Right lobe of liver (tissue), 4 donors: ENCODE measurements at regions not wholly inside any gene's neighbourhood (a gene's known extent, or its start where the extent isn't known, plus 50 kb on each side); places are given as distances from the start of the nearest gene placed in this dataset.

Experiments
- POLR2A ChIP-seq: fragments of 450-650 bp; IDR thresholded peaks from one replicate; pipeline ENCODE4 v1.6.1; 2017; ENCODE audit warnings: antibody characterized with exemption, mild to moderate bottlenecking
- TF ChIP-seq, protein P1 (sequence below), 4 donors: fragments of 200-600 bp in 3 of 4; fragments of 450-650 bp in 1 of 4; IDR thresholded peaks; one replicate each; pipeline versions ENCODE4 v1.5.1 to v1.8.0; 2016 to 2022; ENCODE audit warnings: antibody characterized with exemption in 4 of 4, mild to moderate bottlenecking in 2 of 4
- donor health status: DM: no; HTN: no; CAD: no.
- donor health status: DM: no; HTN: no; CAD: no.
- donor health status: DM: no; HTN: yes; CAD: no.

DNA sequence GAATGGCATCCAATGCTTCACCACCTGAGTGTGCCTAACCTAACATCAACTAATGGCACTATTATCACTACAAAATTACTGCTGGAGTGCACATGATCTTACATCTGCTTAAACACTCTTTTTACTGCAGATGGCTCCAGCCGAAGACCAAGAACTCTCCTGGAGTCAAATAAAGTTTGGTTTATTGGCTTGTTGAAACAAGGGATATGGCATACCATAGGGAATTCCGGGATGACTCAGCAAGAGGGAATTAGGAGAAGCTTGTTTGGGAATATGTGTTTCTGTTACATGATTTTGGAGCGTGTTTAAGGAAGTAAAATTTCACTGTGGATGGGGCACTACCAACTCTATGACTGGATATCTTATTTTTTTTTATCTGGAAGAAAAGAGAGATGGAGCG lies 872.6 kb downstream of the DTWD2 start:
- TF ChIP-seq, protein P1, sequence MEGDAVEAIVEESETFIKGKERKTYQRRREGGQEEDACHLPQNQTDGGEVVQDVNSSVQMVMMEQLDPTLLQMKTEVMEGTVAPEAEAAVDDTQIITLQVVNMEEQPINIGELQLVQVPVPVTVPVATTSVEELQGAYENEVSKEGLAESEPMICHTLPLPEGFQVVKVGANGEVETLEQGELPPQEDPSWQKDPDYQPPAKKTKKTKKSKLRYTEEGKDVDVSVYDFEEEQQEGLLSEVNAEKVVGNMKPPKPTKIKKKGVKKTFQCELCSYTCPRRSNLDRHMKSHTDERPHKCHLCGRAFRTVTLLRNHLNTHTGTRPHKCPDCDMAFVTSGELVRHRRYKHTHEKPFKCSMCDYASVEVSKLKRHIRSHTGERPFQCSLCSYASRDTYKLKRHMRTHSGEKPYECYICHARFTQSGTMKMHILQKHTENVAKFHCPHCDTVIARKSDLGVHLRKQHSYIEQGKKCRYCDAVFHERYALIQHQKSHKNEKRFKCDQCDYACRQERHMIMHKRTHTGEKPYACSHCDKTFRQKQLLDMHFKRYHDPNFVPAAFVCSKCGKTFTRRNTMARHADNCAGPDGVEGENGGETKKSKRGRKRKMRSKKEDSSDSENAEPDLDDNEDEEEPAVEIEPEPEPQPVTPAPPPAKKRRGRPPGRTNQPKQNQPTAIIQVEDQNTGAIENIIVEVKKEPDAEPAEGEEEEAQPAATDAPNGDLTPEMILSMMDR (IDR thresholded peaks at IDR 0.05), result no peak
- TF ChIP-seq POLR2A, result no peak
